VCaP (cell line): ENCODE measurements at regions not wholly inside any gene's neighbourhood (a gene's known extent, or its start where the extent isn't known, plus 50 kb on each side); places are given as distances from the start of the nearest gene placed in this dataset.
"Not testable (repeated sequence)": the region's sequence is repeated elsewhere in the genome, so short reads cannot be mapped to it uniquely, and the experiment has no call there.

Experiments
- H3K27ac ChIP-seq: fragments of 450-650 bp; 2 replicates; pipeline ENCODE4 v1.5.1; 2017
- TF ChIP-seq, protein P1 (sequence below): fragments of 450-650 bp; conservative IDR thresholded peaks from 2 replicates; pipeline ENCODE4 v1.5.1; 2017; ENCODE audit warnings: mild to moderate bottlenecking, moderate library complexity

DNA sequence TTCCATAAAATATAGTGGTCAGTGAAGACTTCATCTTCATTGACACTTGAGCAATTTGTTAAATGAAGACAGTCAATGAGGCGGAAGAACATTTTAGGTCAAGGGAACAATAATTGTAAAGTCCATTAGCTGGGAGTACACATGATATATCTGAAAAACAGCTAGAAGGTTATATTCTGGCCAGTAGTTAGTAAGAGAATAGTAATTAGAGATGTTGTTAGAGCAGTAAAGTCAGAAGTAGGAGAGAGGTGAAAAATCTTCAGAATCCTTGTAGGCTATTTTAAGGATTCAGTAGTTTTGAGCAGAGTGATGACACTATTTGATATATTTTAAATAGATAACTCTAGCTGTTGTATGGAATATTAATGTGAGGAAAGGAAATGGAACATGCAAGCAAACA lies 915.6 kb upstream of the NEGR1 start:
- TF ChIP-seq, protein P1, sequence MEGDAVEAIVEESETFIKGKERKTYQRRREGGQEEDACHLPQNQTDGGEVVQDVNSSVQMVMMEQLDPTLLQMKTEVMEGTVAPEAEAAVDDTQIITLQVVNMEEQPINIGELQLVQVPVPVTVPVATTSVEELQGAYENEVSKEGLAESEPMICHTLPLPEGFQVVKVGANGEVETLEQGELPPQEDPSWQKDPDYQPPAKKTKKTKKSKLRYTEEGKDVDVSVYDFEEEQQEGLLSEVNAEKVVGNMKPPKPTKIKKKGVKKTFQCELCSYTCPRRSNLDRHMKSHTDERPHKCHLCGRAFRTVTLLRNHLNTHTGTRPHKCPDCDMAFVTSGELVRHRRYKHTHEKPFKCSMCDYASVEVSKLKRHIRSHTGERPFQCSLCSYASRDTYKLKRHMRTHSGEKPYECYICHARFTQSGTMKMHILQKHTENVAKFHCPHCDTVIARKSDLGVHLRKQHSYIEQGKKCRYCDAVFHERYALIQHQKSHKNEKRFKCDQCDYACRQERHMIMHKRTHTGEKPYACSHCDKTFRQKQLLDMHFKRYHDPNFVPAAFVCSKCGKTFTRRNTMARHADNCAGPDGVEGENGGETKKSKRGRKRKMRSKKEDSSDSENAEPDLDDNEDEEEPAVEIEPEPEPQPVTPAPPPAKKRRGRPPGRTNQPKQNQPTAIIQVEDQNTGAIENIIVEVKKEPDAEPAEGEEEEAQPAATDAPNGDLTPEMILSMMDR = no peak
- H3K27ac ChIP-seq = no peak overlapping the region

DNA sequence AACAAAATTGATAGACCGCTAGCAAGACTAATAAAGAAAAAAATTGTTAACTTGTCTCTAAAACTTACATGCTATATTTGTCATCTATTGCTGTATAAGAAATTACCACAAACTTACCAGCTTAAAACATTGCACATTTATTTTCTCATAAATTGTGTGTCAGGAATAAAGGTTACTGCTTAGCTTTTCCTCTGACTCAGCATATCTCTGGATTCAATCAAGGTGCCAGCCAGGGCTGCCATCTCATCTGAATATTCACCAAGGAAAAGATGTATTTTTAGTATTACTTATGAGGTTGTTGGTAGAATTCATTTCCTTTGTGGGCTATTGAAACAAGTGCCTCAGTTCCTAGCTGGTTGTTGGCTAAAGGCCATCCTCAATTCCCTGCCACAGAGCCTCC lies 912.6 kb upstream of the NEGR1 start:
- no peak overlapping the region for H3K27ac ChIP-seq
- TF ChIP-seq, protein P1 = no peak

DNA sequence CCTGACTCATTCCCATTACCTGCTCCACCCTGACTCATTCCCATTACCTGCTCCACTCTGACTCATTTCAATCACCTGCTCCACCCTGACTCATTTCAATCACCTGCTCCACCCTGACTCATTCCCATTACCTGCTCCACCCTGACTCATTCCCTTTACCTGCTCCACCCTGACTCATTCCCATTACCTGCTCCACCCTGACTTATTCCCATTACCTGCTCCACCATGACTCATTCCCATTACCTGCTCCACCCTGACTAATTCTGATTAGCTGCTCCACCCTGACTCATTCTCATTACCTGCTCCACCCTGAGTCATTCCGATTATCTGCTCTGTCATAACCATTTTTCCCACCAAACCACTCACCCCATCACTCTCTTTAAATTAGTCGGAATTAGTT lies 901.2 kb upstream of the NEGR1 start:
- not testable (repeated sequence) for H3K27ac ChIP-seq

DNA sequence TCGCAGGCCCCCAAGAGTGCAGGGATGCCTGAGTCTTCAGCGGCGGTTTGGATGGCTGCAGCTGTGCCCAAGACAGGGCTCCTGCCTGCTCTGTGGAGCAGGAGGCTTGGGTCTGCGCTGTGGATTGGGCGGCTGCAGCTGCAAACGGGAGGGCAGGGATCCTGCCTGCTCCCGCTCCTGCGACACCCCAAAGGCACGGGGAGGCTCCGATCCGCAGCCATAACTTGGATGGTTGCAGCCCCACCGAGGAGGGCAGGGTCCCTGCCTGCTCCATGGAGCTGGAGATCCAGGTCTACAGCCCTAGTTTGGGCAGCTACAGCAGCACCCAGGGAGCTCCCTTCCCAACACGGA lies 898.8 kb upstream of the NEGR1 start:
- H3K27ac ChIP-seq = no peak overlapping the region
- TF ChIP-seq, protein P1 = no peak

DNA sequence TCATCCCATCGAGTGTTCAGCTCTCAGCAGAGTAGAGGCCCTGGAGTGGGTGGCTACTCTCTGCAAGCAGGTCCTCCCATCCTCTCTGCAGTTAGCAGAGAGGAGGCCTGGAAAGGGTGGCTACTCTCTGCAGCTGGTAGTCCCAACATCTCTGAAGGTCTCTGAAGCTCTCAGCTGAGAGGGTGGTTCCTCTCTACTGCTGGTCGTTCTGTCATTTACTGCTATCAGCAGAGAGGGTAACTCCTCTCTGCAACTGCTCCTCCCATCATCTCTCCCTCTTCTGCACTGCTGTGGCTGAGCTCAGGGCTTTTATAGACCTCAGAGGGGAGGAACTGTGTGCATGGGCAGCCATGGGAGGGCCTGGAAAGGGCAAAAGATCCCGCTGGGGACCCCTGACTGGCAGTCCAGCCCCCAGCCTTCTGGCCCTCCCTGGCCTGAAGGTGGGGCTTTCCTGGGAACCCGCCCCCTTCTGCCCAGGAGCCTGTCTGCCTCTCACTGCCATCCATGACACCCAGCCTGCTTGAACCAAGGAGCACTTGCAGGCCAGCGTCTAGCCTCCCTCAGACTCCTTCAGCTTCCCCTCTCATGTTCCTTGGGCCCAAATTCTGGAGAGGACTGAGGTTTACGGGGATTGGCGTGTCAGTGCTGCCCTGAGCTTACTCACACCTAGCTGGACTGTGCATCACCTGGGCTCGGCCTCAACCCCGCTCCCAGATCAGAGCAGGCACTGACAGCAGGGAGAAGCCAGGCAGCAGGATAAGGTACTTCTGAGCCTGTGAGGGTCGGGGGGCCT lies 898.3 kb upstream of the NEGR1 start:
- TF ChIP-seq, protein P1 = no peak
- H3K27ac ChIP-seq = no peak overlapping the region

DNA sequence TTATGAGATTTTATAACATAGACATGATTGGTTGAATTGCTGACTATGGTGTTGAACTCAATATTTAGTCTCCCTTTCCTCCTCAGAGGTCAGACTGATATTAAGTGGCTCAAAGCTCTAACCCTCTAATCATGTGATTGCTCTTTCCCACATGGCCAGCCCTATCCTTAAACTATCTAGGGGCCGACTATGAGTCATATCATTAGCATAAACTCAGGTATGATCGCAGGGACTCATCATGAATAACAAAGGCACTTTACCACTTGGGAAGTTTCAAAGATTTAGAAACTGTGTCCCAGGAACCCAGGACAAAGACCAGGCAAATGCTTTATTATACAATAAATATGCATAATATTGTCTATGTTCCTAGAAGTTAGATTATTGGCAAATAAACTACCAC lies 894.6 kb upstream of the NEGR1 start:
- no peak overlapping the region for H3K27ac ChIP-seq
- TF ChIP-seq, protein P1 = no peak

DNA sequence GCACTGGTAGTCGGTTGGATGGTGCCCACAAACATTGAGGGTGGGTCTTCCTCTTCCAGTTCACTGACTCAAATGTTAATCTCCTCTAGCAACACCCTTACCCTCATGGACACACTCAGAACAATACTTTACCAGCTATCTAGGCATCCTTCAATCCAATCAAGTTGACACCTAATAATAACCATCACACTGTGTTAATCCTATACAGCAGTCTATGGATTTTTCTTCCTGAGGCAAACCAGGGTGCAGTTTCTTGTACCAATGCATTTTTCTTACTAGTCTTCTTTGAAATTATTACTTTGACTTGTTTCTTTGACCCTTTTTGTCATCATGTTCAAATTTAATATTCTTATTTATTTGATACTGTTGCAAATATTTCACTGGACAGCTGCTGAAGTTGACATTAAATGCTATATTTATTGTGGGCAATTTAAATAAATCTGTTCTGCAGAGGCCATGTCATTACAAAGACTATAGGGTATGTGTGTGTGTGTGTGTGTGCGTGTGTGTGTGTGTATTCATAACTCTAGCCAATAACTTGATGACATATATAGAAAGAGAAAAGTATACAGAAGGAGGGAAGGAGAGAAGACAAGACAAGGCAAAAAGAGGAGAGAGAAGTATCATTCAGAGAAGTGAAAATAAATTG lies 884.8 kb upstream of the NEGR1 start:
- no peak overlapping the region for H3K27ac ChIP-seq
- TF ChIP-seq, protein P1 = no peak

DNA sequence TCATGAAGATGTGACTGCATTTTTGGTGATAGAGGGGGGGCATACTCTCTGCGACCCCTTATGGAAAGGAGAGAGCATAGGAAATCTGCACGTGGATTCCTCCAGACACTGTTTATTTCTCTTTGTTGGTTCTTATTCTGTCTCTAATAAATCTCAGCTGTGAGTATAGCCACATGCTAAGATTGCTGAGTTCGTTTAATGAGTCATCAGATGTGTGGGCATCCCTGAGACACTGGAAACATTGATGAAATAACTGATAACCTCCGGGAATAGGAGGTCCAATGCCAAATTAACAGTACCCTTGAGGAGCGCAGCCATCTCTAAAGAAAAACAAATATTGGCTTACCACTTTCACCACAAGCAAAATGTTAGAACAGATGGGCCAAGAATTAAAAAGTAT lies 880.2 kb upstream of the NEGR1 start:
- H3K27ac ChIP-seq = no peak overlapping the region
- TF ChIP-seq, protein P1 = no peak
